Left lung (tissue), 4 donors: ENCODE measurements at regions not wholly inside any gene's neighbourhood (a gene's known extent, or its start where the extent isn't known, plus 50 kb on each side); places are given as distances from the start of the nearest gene placed in this dataset.
A peak's percentile ranks its signal among the peaks of the same experiment; 100 is the strongest.

Experiments used
- ATAC-seq: fragments of 200-7000 bp; cut with Tn5 transposase; one replicate; pipeline ENCODE4 v1.9.1; 2020; ENCODE audit warnings: moderate library complexity
- DNase-seq, 4 donors: peaks; one replicate each; pipeline ENCODE4 v3.0.0-alpha.2; 2013 to 2020
- H3K27ac ChIP-seq, 2 donors: fragments of 200-600 bp; sonication (generic) in 1 of 2; one replicate each; pipeline versions ENCODE4 v1.5.0 to v1.8.0; 2020 to 2021
- H3K27me3 ChIP-seq, 2 donors: fragments of 200-600 bp; sonication (generic) in 1 of 2; one replicate each; pipeline versions ENCODE4 v1.5.0 to v1.8.0; 2020 to 2021
- H3K36me3 ChIP-seq, 2 donors: fragments of 200-600 bp; sonication (generic) in 1 of 2; one replicate each; pipeline versions ENCODE4 v1.5.0 to v1.8.0; 2020 to 2021
- H3K4me1 ChIP-seq, 2 donors: fragments of 200-600 bp; one replicate each; pipeline ENCODE4 v1.8.0; 2021
- H3K4me3 ChIP-seq, 2 donors: fragments of 200-600 bp; sonication (generic) in 1 of 2; one replicate each; pipeline versions ENCODE4 v1.5.0 to v1.8.0; 2020 to 2021; ENCODE audit warnings: mild to moderate bottlenecking in 1 of 2
- H3K9me3 ChIP-seq, 2 donors: fragments of 200-600 bp; sonication (generic) in 1 of 2; one replicate each; pipeline versions ENCODE4 v1.5.0 to v1.8.0; 2020 to 2021
- CTCF ChIP-seq, 2 donors: fragments of 200-600 bp; sonication (generic) in 1 of 2; IDR thresholded peaks; one replicate each; pipeline versions ENCODE4 v1.5.0 to v1.8.0; 2021; ENCODE audit warnings: antibody characterized with exemption in 2 of 2
- intact Hi-C, 2 donors: fragments of 100-400 bp; cut with DNase I; formaldehyde crosslinking; loops; one replicate each; pipeline versions ENCODE4 v1.11.2 to v1.14.2; 2022
- donor health status: DM: no; HTN: yes; CAD: no.
- donor health status: DM: no; HTN: no; CAD: no.

GRCh38 chr17:412211-413015 is 59.8 kb upstream of the RPH3AL start:
- intact Hi-C loops: no loop called here
- ATAC-seq: peak; percentile 39
- no peaks in the 10 kb centered on the region for H3K36me3 ChIP-seq
- H3K4me1 ChIP-seq: peaks cover 0 to 50% of the 10 kb centered on the region in 2 donors
- no peaks in the 10 kb centered on the region for H3K9me3 ChIP-seq
- peak; percentile 63 to 77 for TF ChIP-seq CTCF (IDR thresholded peaks at IDR 0.05)
- peak overlapping the region in 1 of 2 donors; percentile 78 for H3K27ac ChIP-seq
- no peaks in the 10 kb centered on the region for H3K27me3 ChIP-seq
- peak overlapping the region in 1 of 2 donors; percentile 15 for H3K4me3 ChIP-seq
- peak in 2 of 4 donors; percentile 48 to 68 for DNase-seq

GRCh38 chr17:411421-412120 is 59.0 kb upstream of the RPH3AL start:
- H3K36me3 ChIP-seq: no peaks in the 10 kb centered on the region
- H3K27ac ChIP-seq: peak overlapping the region in 1 of 2 donors; percentile 78
- DNase-seq (no peak), ATAC-seq (no peak)
- no peak for TF ChIP-seq CTCF (IDR thresholded peaks at IDR 0.05)
- intact Hi-C loops: loop anchor here in 1 of 2 donors (2.0 kb wide), 1 partner anchor 289 kb away; no protein-coding TSS in a partner anchor
- H3K9me3 ChIP-seq: no peaks in the 10 kb centered on the region
- H3K4me1 ChIP-seq: peaks cover 0 to 48% of the 10 kb centered on the region in 2 donors
- H3K4me3 ChIP-seq: peak overlapping the region in 1 of 2 donors; percentile 85
- H3K27me3 ChIP-seq: no peaks in the 10 kb centered on the region

GRCh38 chr17:410543-411401 is 58.2 kb upstream of the RPH3AL start:
- no peak for ATAC-seq
- DNase-seq: no peak
- Histone ChIP-seq H3K27me3 (no peaks in the 10 kb centered on the region), H3K4me1 (peaks cover 0 to 40% of the 10 kb centered on the region in 2 donors), H3K9me3 (no peaks in the 10 kb centered on the region), H3K27ac (peak overlapping the region in 1 of 2 donors; percentile 90), H3K36me3 (no peaks in the 10 kb centered on the region), H3K4me3 (peak overlapping the region; percentile 85 to 87)
- intact Hi-C loops: loop anchor here in 1 of 2 donors (2.0 kb wide), 1 partner anchor 290 kb away; no protein-coding TSS in a partner anchor
- no peak for TF ChIP-seq CTCF (IDR thresholded peaks at IDR 0.05)

GRCh38 chr17:409848-410542 is 57.4 kb upstream of the RPH3AL start:
- Histone ChIP-seq H3K27ac (peak overlapping the region; percentile 39 to 90), H3K4me1 (peaks cover 0 to 38% of the 10 kb centered on the region in 2 donors), H3K27me3 (no peaks in the 10 kb centered on the region), H3K36me3 (no peaks in the 10 kb centered on the region), H3K4me3 (peak overlapping the region; percentile 85 to 87), H3K9me3 (no peaks in the 10 kb centered on the region)
- intact Hi-C loops: loop anchor here in 1 of 2 donors (2.0 kb wide), 1 partner anchor 291 kb away; no protein-coding TSS in a partner anchor
- ATAC-seq (peak; percentile 89), DNase-seq (peak; percentile 100)
- no peak for TF ChIP-seq CTCF (IDR thresholded peaks at IDR 0.05)
